Neural cell (in vitro differentiated cells): ENCODE measurements at regions not wholly inside any gene's neighbourhood (a gene's known extent, or its start where the extent isn't known, plus 50 kb on each side); places are given as distances from the start of the nearest gene placed in this dataset.

Experiments used
- EZH2 ChIP-seq: fragments of 200-600, 300-800 bp; shearing (Covaris generic), sonication (generic); IDR thresholded peaks from 2 replicates; pipeline ENCODE4 v1.6.1; 2014; ENCODE audit warnings: antibody characterized with exemption, low read length, borderline replicate concordance, mild to moderate bottlenecking; ENCODE audit not compliant: insufficient read depth, poor library complexity, severe bottlenecking
- TF ChIP-seq, protein P1 (sequence below): fragments of 450-650 bp; IDR thresholded peaks from 2 replicates; pipeline ENCODE4 v1.5.1; 2014; ENCODE audit warnings: antibody characterized with exemption, mild to moderate bottlenecking, moderate library complexity; ENCODE audit not compliant: poor library complexity, severe bottlenecking
- TF ChIP-seq, protein P2 (sequence below): IDR thresholded peaks from 2 replicates; pipeline ENCODE4 v1.6.1; 2012; ENCODE audit warnings: borderline replicate concordance

DNA sequence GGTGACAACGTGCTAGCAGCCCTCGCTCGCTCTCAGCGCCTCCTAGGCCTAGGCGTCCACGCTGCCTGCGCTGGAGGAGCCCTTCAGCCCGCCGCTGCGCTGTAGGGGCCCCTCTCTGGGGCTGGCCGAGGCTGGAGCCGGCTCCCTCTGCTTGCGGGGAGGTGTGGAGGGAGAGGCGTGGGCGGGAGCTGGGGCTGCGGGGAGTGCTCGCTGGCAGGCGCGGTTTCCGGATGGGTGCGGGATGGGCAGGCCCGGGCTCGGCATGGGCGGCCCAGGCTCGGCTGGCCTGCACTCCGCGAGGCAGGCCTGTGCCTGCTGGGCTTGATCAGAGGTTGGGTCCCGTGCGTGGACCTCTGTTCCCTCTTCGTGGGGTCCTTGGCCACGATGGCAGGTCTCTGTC is 472.6 kb downstream of the PRR16 start:
- TF ChIP-seq, protein P1, sequence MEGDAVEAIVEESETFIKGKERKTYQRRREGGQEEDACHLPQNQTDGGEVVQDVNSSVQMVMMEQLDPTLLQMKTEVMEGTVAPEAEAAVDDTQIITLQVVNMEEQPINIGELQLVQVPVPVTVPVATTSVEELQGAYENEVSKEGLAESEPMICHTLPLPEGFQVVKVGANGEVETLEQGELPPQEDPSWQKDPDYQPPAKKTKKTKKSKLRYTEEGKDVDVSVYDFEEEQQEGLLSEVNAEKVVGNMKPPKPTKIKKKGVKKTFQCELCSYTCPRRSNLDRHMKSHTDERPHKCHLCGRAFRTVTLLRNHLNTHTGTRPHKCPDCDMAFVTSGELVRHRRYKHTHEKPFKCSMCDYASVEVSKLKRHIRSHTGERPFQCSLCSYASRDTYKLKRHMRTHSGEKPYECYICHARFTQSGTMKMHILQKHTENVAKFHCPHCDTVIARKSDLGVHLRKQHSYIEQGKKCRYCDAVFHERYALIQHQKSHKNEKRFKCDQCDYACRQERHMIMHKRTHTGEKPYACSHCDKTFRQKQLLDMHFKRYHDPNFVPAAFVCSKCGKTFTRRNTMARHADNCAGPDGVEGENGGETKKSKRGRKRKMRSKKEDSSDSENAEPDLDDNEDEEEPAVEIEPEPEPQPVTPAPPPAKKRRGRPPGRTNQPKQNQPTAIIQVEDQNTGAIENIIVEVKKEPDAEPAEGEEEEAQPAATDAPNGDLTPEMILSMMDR: no peak
- TF ChIP-seq, protein P2, sequence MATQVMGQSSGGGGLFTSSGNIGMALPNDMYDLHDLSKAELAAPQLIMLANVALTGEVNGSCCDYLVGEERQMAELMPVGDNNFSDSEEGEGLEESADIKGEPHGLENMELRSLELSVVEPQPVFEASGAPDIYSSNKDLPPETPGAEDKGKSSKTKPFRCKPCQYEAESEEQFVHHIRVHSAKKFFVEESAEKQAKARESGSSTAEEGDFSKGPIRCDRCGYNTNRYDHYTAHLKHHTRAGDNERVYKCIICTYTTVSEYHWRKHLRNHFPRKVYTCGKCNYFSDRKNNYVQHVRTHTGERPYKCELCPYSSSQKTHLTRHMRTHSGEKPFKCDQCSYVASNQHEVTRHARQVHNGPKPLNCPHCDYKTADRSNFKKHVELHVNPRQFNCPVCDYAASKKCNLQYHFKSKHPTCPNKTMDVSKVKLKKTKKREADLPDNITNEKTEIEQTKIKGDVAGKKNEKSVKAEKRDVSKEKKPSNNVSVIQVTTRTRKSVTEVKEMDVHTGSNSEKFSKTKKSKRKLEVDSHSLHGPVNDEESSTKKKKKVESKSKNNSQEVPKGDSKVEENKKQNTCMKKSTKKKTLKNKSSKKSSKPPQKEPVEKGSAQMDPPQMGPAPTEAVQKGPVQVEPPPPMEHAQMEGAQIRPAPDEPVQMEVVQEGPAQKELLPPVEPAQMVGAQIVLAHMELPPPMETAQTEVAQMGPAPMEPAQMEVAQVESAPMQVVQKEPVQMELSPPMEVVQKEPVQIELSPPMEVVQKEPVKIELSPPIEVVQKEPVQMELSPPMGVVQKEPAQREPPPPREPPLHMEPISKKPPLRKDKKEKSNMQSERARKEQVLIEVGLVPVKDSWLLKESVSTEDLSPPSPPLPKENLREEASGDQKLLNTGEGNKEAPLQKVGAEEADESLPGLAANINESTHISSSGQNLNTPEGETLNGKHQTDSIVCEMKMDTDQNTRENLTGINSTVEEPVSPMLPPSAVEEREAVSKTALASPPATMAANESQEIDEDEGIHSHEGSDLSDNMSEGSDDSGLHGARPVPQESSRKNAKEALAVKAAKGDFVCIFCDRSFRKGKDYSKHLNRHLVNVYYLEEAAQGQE: no peak
- TF ChIP-seq EZH2: no peak
